ENCODE measurements at regions not wholly inside any gene's neighbourhood (a gene's known extent, or its start where the extent isn't known, plus 50 kb on each side); places are given as distances from the start of the nearest gene placed in this dataset.
"Not testable (repeated sequence)": the region's sequence is repeated elsewhere in the genome, so short reads cannot be mapped to it uniquely, and the experiment has no call there.

GRCh38 chr13:18322821-18323220 lies 858.8 kb downstream of the TUBA3C start:
- not testable (repeated sequence) for DNase-seq

GRCh38 chr13:18319653-18320052 lies 862.0 kb downstream of the TUBA3C start:
- DNase-seq = not testable (repeated sequence)

- DNase-seq = not testable (repeated sequence)
Observed at GRCh38 chr13:18303240-18303813, 878.3 kb downstream of the TUBA3C start.

- DNase-seq = not testable (repeated sequence)
Observed at GRCh38 chr13:18300968-18301367, 880.7 kb downstream of the TUBA3C start.

- DNase-seq = not testable (repeated sequence)
Observed at GRCh38 chr13:18297359-18297758, 884.3 kb downstream of the TUBA3C start.

- DNase-seq = not testable (repeated sequence)
Observed at GRCh38 chr13:18296617-18297016, 885.0 kb downstream of the TUBA3C start.

- not testable (repeated sequence) for DNase-seq
Observed at GRCh38 chr13:18294311-18294710, 887.3 kb downstream of the TUBA3C start.

GRCh38 chr13:18286848-18287247 lies 894.8 kb downstream of the TUBA3C start:
- not testable (repeated sequence) for DNase-seq

- not testable (repeated sequence) for DNase-seq
Observed at GRCh38 chr13:18285663-18286062, 896.0 kb downstream of the TUBA3C start.

- not testable (repeated sequence) for DNase-seq
Observed at GRCh38 chr13:18284040-18284439, 897.6 kb downstream of the TUBA3C start.

GRCh38 chr13:18281829-18282597 lies 899.6 kb downstream of the TUBA3C start:
- not testable (repeated sequence) for DNase-seq

GRCh38 chr13:18280904-18281828 lies 900.5 kb downstream of the TUBA3C start:
- DNase-seq = not testable (repeated sequence)

- peak; percentile 14 to 26 for DNase-seq
Observed at GRCh38 chr13:18279971-18280370, 901.7 kb downstream of the TUBA3C start.

- DNase-seq = not testable (repeated sequence)
Observed at GRCh38 chr13:18277372-18277771, 904.3 kb downstream of the TUBA3C start.

- not testable (repeated sequence) for DNase-seq
Observed at GRCh38 chr13:18276280-18276679, 905.3 kb downstream of the TUBA3C start.

GRCh38 chr13:18273785-18274514 lies 907.7 kb downstream of the TUBA3C start:
- DNase-seq = not testable (repeated sequence)

- DNase-seq = not testable (repeated sequence)
Observed at GRCh38 chr13:18258801-18259419, 922.7 kb downstream of the TUBA3C start.

- DNase-seq = not testable (repeated sequence)
Observed at GRCh38 chr13:18257686-18258085, 923.9 kb downstream of the TUBA3C start.

GRCh38 chr13:18252848-18253247 lies 928.8 kb downstream of the TUBA3C start:
- DNase-seq = not testable (repeated sequence)

GRCh38 chr13:18248533-18249240 lies 932.9 kb downstream of the TUBA3C start:
- DNase-seq = not testable (repeated sequence)

GRCh38 chr13:18240086-18240485 lies 941.5 kb downstream of the TUBA3C start:
- not testable (repeated sequence) for DNase-seq
